ENCODE measurements at regions not wholly inside any gene's neighbourhood (a gene's known extent, or its start where the extent isn't known, plus 50 kb on each side); places are given as distances from the start of the nearest gene placed in this dataset.

DNA sequence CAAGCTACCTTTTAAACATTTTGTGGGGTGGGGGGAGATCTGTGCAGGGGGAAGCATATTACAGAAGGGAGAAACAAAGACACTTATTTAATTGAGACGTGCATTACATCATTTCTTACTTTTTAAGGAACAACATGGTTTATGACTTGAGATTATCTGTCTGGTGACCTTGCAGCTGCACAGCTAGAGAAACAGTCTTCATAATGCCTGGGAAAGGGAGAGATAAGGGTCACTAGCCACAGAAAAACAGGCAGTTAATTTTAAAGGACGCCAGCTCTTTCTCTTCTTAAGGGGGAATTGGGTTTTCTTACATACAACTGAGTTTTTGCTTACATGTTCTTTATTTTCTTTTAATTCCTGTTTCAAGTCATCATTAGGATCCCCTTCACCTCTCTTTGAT is 147.9 kb downstream of the SST start:
- no peak overlapping the region for H3K4me2 ChIP-seq
- no peaks in the 10 kb centered on the region for H3K36me3 ChIP-seq (ENCODE audit: insufficient read depth)
- Mint-ChIP-seq H3K9me3 (no peaks in the 10 kb centered on the region), H3K4me3 (no peak overlapping the region), H3K4me1 (peaks cover 26% of the 10 kb centered on the region), H3K27me3 (ENCODE audit: insufficient read depth, low read depth, poor library complexity) (peaks cover 2% of the 10 kb centered on the region), H3K27ac (no peak overlapping the region), H3K36me3 (ENCODE audit: low read depth) (no peaks in the 10 kb centered on the region; the same call in 2 of the 3 replicates)
- no peaks in the 10 kb centered on the region; the same call in 1 of the 2 replicates for H3F3A ChIP-seq (replicated peaks; ENCODE audit: low read depth)
- peaks cover 14% of the 10 kb centered on the region for H3K4me1 ChIP-seq (ENCODE audit: insufficient read depth)
- peak overlapping the region; percentile 45; the same call in 1 of the 2 replicates for H2AFZ ChIP-seq
- DNase-seq (ENCODE audit: low spot score) (no peak), ATAC-seq (no peak)
- no peak for TF ChIP-seq EZH2 (IDR thresholded peaks at IDR 0.05; ENCODE audit: low read depth, unreplicated experiment)
- no peak for TF ChIP-seq JUNB (IDR thresholded peaks at IDR 0.05; ENCODE audit: unreplicated experiment)
- TF ChIP-seq POLR2AphosphoS5 (IDR thresholded peaks at IDR 0.05; ENCODE audit: low read depth), result no peak
- no peak for TF ChIP-seq EZH2phosphoT487 (IDR thresholded peaks at IDR 0.05; ENCODE audit: unreplicated experiment)
- TF ChIP-seq, protein P1, sequence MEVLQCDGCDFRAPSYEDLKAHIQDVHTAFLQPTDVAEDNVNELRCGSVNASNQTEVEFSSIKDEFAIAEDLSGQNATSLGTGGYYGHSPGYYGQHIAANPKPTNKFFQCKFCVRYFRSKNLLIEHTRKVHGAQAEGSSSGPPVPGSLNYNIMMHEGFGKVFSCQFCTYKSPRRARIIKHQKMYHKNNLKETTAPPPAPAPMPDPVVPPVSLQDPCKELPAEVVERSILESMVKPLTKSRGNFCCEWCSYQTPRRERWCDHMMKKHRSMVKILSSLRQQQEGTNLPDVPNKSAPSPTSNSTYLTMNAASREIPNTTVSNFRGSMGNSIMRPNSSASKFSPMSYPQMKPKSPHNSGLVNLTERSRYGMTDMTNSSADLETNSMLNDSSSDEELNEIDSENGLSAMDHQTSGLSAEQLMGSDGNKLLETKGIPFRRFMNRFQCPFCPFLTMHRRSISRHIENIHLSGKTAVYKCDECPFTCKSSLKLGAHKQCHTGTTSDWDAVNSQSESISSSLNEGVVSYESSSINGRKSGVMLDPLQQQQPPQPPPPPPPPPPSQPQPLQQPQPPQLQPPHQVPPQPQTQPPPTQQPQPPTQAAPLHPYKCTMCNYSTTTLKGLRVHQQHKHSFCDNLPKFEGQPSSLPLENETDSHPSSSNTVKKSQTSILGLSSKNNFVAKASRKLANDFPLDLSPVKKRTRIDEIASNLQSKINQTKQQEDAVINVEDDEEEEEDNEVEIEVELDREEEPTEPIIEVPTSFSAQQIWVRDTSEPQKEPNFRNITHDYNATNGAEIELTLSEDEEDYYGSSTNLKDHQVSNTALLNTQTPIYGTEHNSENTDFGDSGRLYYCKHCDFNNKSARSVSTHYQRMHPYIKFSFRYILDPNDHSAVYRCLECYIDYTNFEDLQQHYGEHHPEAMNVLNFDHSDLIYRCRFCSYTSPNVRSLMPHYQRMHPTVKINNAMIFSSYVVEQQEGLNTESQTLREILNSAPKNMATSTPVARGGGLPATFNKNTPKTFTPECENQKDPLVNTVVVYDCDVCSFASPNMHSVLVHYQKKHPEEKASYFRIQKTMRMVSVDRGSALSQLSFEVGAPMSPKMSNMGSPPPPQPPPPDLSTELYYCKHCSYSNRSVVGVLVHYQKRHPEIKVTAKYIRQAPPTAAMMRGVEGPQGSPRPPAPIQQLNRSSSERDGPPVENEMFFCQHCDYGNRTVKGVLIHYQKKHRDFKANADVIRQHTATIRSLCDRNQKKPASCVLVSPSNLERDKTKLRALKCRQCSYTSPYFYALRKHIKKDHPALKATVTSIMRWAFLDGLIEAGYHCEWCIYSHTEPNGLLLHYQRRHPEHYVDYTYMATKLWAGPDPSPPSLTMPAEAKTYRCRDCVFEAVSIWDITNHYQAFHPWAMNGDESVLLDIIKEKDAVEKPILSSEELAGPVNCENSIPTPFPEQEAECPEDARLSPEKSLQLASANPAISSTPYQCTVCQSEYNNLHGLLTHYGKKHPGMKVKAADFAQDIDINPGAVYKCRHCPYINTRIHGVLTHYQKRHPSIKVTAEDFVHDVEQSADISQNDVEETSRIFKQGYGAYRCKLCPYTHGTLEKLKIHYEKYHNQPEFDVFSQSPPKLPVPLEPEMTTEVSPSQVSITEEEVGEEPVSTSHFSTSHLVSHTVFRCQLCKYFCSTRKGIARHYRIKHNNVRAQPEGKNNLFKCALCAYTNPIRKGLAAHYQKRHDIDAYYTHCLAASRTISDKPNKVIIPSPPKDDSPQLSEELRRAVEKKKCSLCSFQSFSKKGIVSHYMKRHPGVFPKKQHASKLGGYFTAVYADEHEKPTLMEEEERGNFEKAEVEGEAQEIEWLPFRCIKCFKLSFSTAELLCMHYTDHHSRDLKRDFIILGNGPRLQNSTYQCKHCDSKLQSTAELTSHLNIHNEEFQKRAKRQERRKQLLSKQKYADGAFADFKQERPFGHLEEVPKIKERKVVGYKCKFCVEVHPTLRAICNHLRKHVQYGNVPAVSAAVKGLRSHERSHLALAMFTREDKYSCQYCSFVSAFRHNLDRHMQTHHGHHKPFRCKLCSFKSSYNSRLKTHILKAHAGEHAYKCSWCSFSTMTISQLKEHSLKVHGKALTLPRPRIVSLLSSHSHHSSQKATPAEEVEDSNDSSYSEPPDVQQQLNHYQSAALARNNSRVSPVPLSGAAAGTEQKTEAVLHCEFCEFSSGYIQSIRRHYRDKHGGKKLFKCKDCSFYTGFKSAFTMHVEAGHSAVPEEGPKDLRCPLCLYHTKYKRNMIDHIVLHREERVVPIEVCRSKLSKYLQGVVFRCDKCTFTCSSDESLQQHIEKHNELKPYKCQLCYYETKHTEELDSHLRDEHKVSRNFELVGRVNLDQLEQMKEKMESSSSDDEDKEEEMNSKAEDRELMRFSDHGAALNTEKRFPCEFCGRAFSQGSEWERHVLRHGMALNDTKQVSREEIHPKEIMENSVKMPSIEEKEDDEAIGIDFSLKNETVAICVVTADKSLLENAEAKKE (CRISPR knock-in tag; IDR thresholded peaks at IDR 0.05), result no peak
- TF ChIP-seq ZNF114 (CRISPR knock-in tag; IDR thresholded peaks at IDR 0.05), result no peak
- TF ChIP-seq, protein P2, sequence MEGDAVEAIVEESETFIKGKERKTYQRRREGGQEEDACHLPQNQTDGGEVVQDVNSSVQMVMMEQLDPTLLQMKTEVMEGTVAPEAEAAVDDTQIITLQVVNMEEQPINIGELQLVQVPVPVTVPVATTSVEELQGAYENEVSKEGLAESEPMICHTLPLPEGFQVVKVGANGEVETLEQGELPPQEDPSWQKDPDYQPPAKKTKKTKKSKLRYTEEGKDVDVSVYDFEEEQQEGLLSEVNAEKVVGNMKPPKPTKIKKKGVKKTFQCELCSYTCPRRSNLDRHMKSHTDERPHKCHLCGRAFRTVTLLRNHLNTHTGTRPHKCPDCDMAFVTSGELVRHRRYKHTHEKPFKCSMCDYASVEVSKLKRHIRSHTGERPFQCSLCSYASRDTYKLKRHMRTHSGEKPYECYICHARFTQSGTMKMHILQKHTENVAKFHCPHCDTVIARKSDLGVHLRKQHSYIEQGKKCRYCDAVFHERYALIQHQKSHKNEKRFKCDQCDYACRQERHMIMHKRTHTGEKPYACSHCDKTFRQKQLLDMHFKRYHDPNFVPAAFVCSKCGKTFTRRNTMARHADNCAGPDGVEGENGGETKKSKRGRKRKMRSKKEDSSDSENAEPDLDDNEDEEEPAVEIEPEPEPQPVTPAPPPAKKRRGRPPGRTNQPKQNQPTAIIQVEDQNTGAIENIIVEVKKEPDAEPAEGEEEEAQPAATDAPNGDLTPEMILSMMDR (conservative IDR thresholded peaks at IDR 0.05; ENCODE audit: low read depth in 2 of 2), result no peak
- no peak for TF ChIP-seq NANOG (IDR thresholded peaks at IDR 0.05; ENCODE audit: borderline replicate concordance)
- TF ChIP-seq STAT1 (IDR thresholded peaks at IDR 0.05; ENCODE audit: unreplicated experiment), result no peak
- no peak for TF ChIP-seq CREB1 (CRISPR knock-in tag; IDR thresholded peaks at IDR 0.05; ENCODE audit: low read depth)
- TF ChIP-seq, protein P3, sequence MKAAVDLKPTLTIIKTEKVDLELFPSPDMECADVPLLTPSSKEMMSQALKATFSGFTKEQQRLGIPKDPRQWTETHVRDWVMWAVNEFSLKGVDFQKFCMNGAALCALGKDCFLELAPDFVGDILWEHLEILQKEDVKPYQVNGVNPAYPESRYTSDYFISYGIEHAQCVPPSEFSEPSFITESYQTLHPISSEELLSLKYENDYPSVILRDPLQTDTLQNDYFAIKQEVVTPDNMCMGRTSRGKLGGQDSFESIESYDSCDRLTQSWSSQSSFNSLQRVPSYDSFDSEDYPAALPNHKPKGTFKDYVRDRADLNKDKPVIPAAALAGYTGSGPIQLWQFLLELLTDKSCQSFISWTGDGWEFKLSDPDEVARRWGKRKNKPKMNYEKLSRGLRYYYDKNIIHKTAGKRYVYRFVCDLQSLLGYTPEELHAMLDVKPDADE (IDR thresholded peaks at IDR 0.05), result no peak
- TF ChIP-seq, protein P4, sequence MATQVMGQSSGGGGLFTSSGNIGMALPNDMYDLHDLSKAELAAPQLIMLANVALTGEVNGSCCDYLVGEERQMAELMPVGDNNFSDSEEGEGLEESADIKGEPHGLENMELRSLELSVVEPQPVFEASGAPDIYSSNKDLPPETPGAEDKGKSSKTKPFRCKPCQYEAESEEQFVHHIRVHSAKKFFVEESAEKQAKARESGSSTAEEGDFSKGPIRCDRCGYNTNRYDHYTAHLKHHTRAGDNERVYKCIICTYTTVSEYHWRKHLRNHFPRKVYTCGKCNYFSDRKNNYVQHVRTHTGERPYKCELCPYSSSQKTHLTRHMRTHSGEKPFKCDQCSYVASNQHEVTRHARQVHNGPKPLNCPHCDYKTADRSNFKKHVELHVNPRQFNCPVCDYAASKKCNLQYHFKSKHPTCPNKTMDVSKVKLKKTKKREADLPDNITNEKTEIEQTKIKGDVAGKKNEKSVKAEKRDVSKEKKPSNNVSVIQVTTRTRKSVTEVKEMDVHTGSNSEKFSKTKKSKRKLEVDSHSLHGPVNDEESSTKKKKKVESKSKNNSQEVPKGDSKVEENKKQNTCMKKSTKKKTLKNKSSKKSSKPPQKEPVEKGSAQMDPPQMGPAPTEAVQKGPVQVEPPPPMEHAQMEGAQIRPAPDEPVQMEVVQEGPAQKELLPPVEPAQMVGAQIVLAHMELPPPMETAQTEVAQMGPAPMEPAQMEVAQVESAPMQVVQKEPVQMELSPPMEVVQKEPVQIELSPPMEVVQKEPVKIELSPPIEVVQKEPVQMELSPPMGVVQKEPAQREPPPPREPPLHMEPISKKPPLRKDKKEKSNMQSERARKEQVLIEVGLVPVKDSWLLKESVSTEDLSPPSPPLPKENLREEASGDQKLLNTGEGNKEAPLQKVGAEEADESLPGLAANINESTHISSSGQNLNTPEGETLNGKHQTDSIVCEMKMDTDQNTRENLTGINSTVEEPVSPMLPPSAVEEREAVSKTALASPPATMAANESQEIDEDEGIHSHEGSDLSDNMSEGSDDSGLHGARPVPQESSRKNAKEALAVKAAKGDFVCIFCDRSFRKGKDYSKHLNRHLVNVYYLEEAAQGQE (IDR thresholded peaks at IDR 0.05; ENCODE audit: unreplicated experiment), result no peak
- TF ChIP-seq ZNF331 (CRISPR knock-in tag; IDR thresholded peaks at IDR 0.05; ENCODE audit: low read depth), result no peak
- no peaks in the 10 kb centered on the region for H4K20me1 ChIP-seq (replicated peaks; ENCODE audit: insufficient read depth)
- H3K79me2 ChIP-seq (replicated peaks; ENCODE audit: insufficient read depth), result no peaks in the 10 kb centered on the region
- H3K27me3 ChIP-seq (ENCODE audit: insufficient read depth), result no peaks in the 10 kb centered on the region
- H3K9me2 ChIP-seq (ENCODE audit: insufficient read depth), result peaks cover 3% of the 10 kb centered on the region; the same call in 1 of the 2 replicates
- no peak overlapping the region for H3K4me3 ChIP-seq
- H3K27ac ChIP-seq (ENCODE audit: low read depth), result no peak overlapping the region

All from GM23338 (cell line).